Myocyte (in vitro differentiated cells): ENCODE measurements at regions not wholly inside any gene's neighbourhood (a gene's known extent, or its start where the extent isn't known, plus 50 kb on each side); places are given as distances from the start of the nearest gene placed in this dataset.

ENCODE experiments used
- DNase-seq: peaks from one replicate; pipeline ENCODE4 v3.0.0-alpha.2; 2012; ENCODE audit warnings: low read depth

GRCh38 chr5:7012057-7012456, 298.8 kb downstream of the TENT4A start:
- DNase-seq: no peak

- no peak for DNase-seq
These were observed 301.4 kb downstream of the TENT4A start for GRCh38 chr5:7014611-7015010.

GRCh38 chr5:7015586-7016256, 302.5 kb downstream of the TENT4A start:
- DNase-seq: no peak

- no peak for DNase-seq
These were observed 303.9 kb downstream of the TENT4A start for GRCh38 chr5:7016999-7017747.

GRCh38 chr5:7018198-7018597, 305.0 kb downstream of the TENT4A start:
- no peak for DNase-seq

GRCh38 chr5:7018601-7019000, 305.4 kb downstream of the TENT4A start:
- no peak for DNase-seq

GRCh38 chr5:7036192-7036835, 323.1 kb downstream of the TENT4A start:
- no peak for DNase-seq

GRCh38 chr5:7039074-7039473, 325.8 kb downstream of the TENT4A start:
- DNase-seq: no peak

GRCh38 chr5:7040111-7040510, 326.9 kb downstream of the TENT4A start:
- no peak for DNase-seq

- DNase-seq: no peak
These were observed 330.6 kb downstream of the TENT4A start for GRCh38 chr5:7043797-7044196.

- DNase-seq: no peak
These were observed 334.5 kb downstream of the TENT4A start for GRCh38 chr5:7047511-7048261.

- DNase-seq: no peak
These were observed 337.8 kb downstream of the TENT4A start for GRCh38 chr5:7050986-7051385.

GRCh38 chr5:7053125-7053524, 339.9 kb downstream of the TENT4A start:
- DNase-seq: no peak

- DNase-seq: no peak
These were observed 340.4 kb downstream of the TENT4A start for GRCh38 chr5:7053528-7054209.

GRCh38 chr5:7066471-7067235, 329.3 kb upstream of the ADCY2 start:
- DNase-seq: no peak

- DNase-seq: no peak
These were observed 327.8 kb upstream of the ADCY2 start for GRCh38 chr5:7068156-7068555.

- DNase-seq: no peak
These were observed 327.0 kb upstream of the ADCY2 start for GRCh38 chr5:7068899-7069298.

GRCh38 chr5:7072188-7072587, 323.8 kb upstream of the ADCY2 start:
- DNase-seq: no peak

- DNase-seq: no peak
These were observed 322.3 kb upstream of the ADCY2 start for GRCh38 chr5:7073666-7074065.

- DNase-seq: no peak
These were observed 321.8 kb upstream of the ADCY2 start for GRCh38 chr5:7074176-7074575.
